HEK293 (cell line): ENCODE measurements at regions not wholly inside any gene's neighbourhood (a gene's known extent, or its start where the extent isn't known, plus 50 kb on each side); places are given as distances from the start of the nearest gene placed in this dataset.

Experiments used
- CTCF ChIP-seq: fragments of 450-650 bp; formaldehyde crosslinking; IDR thresholded peaks from 2 replicates; pipeline ENCODE4 v1.5.1; 2016; ENCODE audit warnings: missing biosample characterization, missing genetic modification characterization
- KLF9 ChIP-seq: fragments of 450-650 bp; formaldehyde crosslinking; IDR thresholded peaks from 2 replicates; pipeline ENCODE4 v1.5.1; 2016; ENCODE audit warnings: missing biosample characterization, missing genetic modification characterization, low read depth
- RBAK ChIP-seq: fragments of 450-650 bp; formaldehyde crosslinking; IDR thresholded peaks from 2 replicates; pipeline ENCODE4 v1.5.1; 2016; ENCODE audit warnings: missing biosample characterization, missing genetic modification characterization
- REST ChIP-seq: fragments of 450-650 bp; formaldehyde crosslinking; IDR thresholded peaks from 2 replicates; pipeline ENCODE4 v1.5.1; 2016; ENCODE audit warnings: missing biosample characterization, missing genetic modification characterization
- SP2 ChIP-seq: fragments of 450-650 bp; formaldehyde crosslinking; IDR thresholded peaks from 2 replicates; pipeline ENCODE4 v1.5.1; 2016; ENCODE audit warnings: missing biosample characterization, missing genetic modification characterization
- TCF7L2 ChIP-seq: IDR thresholded peaks from 2 replicates; pipeline ENCODE4 v1.6.1; 2011; ENCODE audit warnings: low read depth, mild to moderate bottlenecking, inconsistent platforms, low read length, moderate library complexity, borderline replicate concordance
- YY1 ChIP-seq: fragments of 450-650 bp; formaldehyde crosslinking; IDR thresholded peaks from 2 replicates; pipeline ENCODE4 v1.5.1; 2018; ENCODE audit warnings: missing biosample characterization, missing genetic modification characterization
- YY2 ChIP-seq: fragments of 450-650 bp; formaldehyde crosslinking; IDR thresholded peaks from 2 replicates; pipeline ENCODE4 v1.5.1; 2016; ENCODE audit warnings: missing biosample characterization, missing genetic modification characterization
- ZNF510 ChIP-seq: fragments of 450-650 bp; formaldehyde crosslinking; IDR thresholded peaks from 2 replicates; pipeline ENCODE4 v1.5.1; 2018; ENCODE audit warnings: mild to moderate bottlenecking, missing genetic modification characterization, missing biosample characterization; ENCODE audit not compliant: insufficient replicate concordance
- ZNF707 ChIP-seq: fragments of 450-650 bp; formaldehyde crosslinking; IDR thresholded peaks from 2 replicates; pipeline ENCODE4 v1.5.1; 2016; ENCODE audit warnings: missing biosample characterization, missing genetic modification characterization
- ZNF837 ChIP-seq: fragments of 450-650 bp; formaldehyde crosslinking; IDR thresholded peaks from 2 replicates; pipeline ENCODE4 v1.5.1; 2016; ENCODE audit warnings: missing biosample characterization, missing genetic modification characterization
- ZSCAN23 ChIP-seq: fragments of 450-650 bp; formaldehyde crosslinking; IDR thresholded peaks from 2 replicates; pipeline ENCODE4 v1.5.1; 2016; ENCODE audit warnings: missing biosample characterization, missing genetic modification characterization
- ZSCAN30 ChIP-seq: fragments of 450-650 bp; IDR thresholded peaks from 2 replicates; pipeline ENCODE4 v1.5.1; 2018; ENCODE audit warnings: missing biosample characterization, mild to moderate bottlenecking, missing genetic modification characterization, moderate library complexity

DNA sequence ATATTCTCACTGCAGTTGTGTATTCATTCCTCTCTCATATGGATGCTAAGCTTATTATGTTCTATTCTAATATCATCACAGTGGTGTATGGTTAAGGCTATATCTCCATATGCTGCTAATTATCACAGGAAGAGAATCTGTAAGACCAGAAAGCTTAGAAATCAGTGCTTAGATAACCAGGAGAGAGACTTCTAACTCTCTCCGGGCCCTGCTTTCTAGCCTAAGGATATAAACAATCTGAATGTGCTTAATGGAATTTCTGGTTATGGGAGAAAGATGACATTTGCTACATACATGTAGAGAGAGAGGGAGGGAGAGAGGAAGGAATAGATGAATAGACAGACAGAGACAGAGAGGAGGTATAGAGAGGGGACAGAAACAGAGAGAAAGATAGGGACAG is 1231.3 kb downstream of the EPHA7 start:
- TF ChIP-seq YY1 (tag by site-specific recombination) (no peak), CTCF (tag by site-specific recombination) (no peak), TCF7L2 (no peak), ZNF707 (tag by site-specific recombination) (no peak), YY2 (tag by site-specific recombination) (no peak), KLF9 (tag by site-specific recombination) (no peak), ZNF510 (tag by site-specific recombination) (no peak), ZSCAN23 (tag by site-specific recombination) (no peak), RBAK (tag by site-specific recombination) (no peak), SP2 (tag by site-specific recombination) (no peak), ZSCAN30 (tag by site-specific recombination) (no peak), ZNF837 (tag by site-specific recombination) (no peak), REST (tag by site-specific recombination) (no peak)
